ENCODE measurements at regions not wholly inside any gene's neighbourhood (a gene's known extent, or its start where the extent isn't known, plus 50 kb on each side); places are given as distances from the start of the nearest gene placed in this dataset.

DNA sequence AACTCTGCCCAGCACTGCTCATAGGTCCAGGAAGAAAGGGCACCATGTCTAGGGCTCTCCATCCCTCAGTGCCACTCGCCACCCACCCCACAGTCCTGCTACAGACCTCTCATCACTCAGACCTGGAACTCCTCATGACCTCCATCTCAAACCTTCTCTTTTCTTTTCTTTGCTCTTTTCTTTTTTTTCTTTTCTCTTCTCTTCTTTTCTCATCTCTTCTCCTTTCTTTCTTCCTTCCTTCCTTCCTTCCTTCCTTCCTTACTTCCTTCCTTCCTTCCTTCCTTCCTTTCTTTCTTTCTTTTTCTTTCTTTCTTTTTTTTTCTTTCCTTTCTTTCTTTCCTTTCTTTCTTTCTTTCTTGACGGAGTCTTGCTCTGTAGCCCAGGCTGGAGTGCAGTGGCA is 122.2 kb downstream of the KLF6 start:
- H3K4me3 ChIP-seq (ENCODE audit: low read depth, low read length), result no peak overlapping the region
- TF ChIP-seq MYC (IDR thresholded peaks at IDR 0.05; ENCODE audit: low read depth, low read length), result no peak
- no peak for TF ChIP-seq POLR2A (IDR thresholded peaks at IDR 0.05; ENCODE audit: extremely low read depth, insufficient read length)
- TF ChIP-seq, protein P1, sequence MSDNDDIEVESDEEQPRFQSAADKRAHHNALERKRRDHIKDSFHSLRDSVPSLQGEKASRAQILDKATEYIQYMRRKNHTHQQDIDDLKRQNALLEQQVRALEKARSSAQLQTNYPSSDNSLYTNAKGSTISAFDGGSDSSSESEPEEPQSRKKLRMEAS (IDR thresholded peaks at IDR 0.05; ENCODE audit: low read depth, low read length), result no peak
- TF ChIP-seq CTCF (IDR thresholded peaks at IDR 0.05; ENCODE audit: low read depth, low read length), result no peak
- no peak for DNase-seq (ENCODE audit: low read depth)

- DNase-seq (ENCODE audit: low read depth), result no peak
- TF ChIP-seq, protein P1 (IDR thresholded peaks at IDR 0.05; ENCODE audit: low read depth, low read length), result no peak
- TF ChIP-seq MYC (IDR thresholded peaks at IDR 0.05; ENCODE audit: low read depth, low read length) (no peak), POLR2A (IDR thresholded peaks at IDR 0.05; ENCODE audit: extremely low read depth, insufficient read length) (no peak), CTCF (IDR thresholded peaks at IDR 0.05; ENCODE audit: low read depth, low read length) (no peak)
Observed at GRCh38 chr10:3661271-3661670, 123.7 kb downstream of the KLF6 start.

GRCh38 chr10:3660753-3661152 is 124.3 kb downstream of the KLF6 start:
- no peak for TF ChIP-seq POLR2A (IDR thresholded peaks at IDR 0.05; ENCODE audit: extremely low read depth, insufficient read length)
- TF ChIP-seq, protein P1 (IDR thresholded peaks at IDR 0.05; ENCODE audit: low read depth, low read length), result no peak
- no peak for TF ChIP-seq CTCF (IDR thresholded peaks at IDR 0.05; ENCODE audit: low read depth, low read length)
- no peak for TF ChIP-seq MYC (IDR thresholded peaks at IDR 0.05; ENCODE audit: low read depth, low read length)
- DNase-seq (ENCODE audit: low read depth), result no peak
- H3K4me3 ChIP-seq (ENCODE audit: low read depth, low read length), result no peak overlapping the region

More at GRCh38 chr10:3661271-3661670, 123.7 kb downstream of the KLF6 start:
- no peak overlapping the region for H3K4me3 ChIP-seq (ENCODE audit: low read depth, low read length)

- no peak for TF ChIP-seq POLR2A (IDR thresholded peaks at IDR 0.05; ENCODE audit: extremely low read depth, insufficient read length)
- TF ChIP-seq MYC (IDR thresholded peaks at IDR 0.05; ENCODE audit: low read depth, low read length), result no peak
- TF ChIP-seq, protein P1 (IDR thresholded peaks at IDR 0.05; ENCODE audit: low read depth, low read length), result no peak
- TF ChIP-seq CTCF (IDR thresholded peaks at IDR 0.05; ENCODE audit: low read depth, low read length), result no peak
- DNase-seq (ENCODE audit: low read depth), result no peak
Observed at GRCh38 chr10:3659203-3659917, 125.6 kb downstream of the KLF6 start.

DNA sequence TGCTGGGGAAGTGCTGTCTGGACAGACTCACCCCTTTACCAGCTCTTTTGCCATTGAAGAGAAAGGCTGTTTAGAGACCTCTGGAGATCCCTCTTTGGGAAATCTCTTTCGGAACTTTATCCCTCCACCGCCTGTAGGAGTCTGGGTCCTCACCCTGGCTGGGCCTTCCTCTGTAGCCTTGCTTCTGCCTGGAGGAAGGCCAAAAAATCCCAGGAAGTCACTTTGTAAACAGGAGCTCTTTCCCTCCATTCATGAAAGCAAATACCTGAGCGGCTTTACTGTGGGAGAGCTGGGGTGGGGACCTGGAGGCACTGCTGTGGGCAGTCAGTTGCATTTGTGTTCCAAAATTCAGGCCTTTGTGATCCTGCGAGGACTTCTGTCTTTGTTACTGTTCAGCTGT is 126.2 kb downstream of the KLF6 start:
- TF ChIP-seq POLR2A (IDR thresholded peaks at IDR 0.05; ENCODE audit: extremely low read depth, insufficient read length) (no peak), MYC (IDR thresholded peaks at IDR 0.05; ENCODE audit: low read depth, low read length) (no peak), CTCF (IDR thresholded peaks at IDR 0.05; ENCODE audit: low read depth, low read length) (no peak)
- TF ChIP-seq, protein P1 (IDR thresholded peaks at IDR 0.05; ENCODE audit: low read depth, low read length), result no peak
- no peak overlapping the region for H3K4me3 ChIP-seq (ENCODE audit: low read depth, low read length)
- DNase-seq (ENCODE audit: low read depth), result no peak

More at GRCh38 chr10:3659203-3659917, 125.6 kb downstream of the KLF6 start:
- H3K4me3 ChIP-seq (ENCODE audit: low read depth, low read length), result no peak overlapping the region
